Stomach smooth muscle (tissue), 2 donors: ENCODE measurements at regions not wholly inside any gene's neighbourhood (a gene's known extent, or its start where the extent isn't known, plus 50 kb on each side); places are given as distances from the start of the nearest gene placed in this dataset.
"Not testable (repeated sequence)": the region's sequence is repeated elsewhere in the genome, so short reads cannot be mapped to it uniquely, and the experiment has no call there.

Experiments used
- H3K27ac ChIP-seq: one replicate; pipeline ENCODE4 v1.7.0; 2013; ENCODE audit warnings: mild to moderate bottlenecking, low read length, inconsistent platforms
- H3K27me3 ChIP-seq, 2 donors: one replicate each; pipeline ENCODE4 v1.7.0; 2013; ENCODE audit warnings: low read length in 2 of 2; ENCODE audit not compliant: insufficient read depth in 2 of 2, control insufficient read depth in 1 of 2
- H3K36me3 ChIP-seq, 2 donors: one replicate each; pipeline ENCODE4 v1.7.0; 2013; ENCODE audit warnings: low read length in 2 of 2; ENCODE audit not compliant: control insufficient read depth in 2 of 2, insufficient read depth in 2 of 2
- H3K4me1 ChIP-seq: one replicate; pipeline ENCODE4 v1.7.0; 2013; ENCODE audit warnings: low read length; ENCODE audit not compliant: control insufficient read depth, insufficient read depth
- H3K4me3 ChIP-seq, 2 donors: one replicate each; pipeline ENCODE4 v1.7.0; 2013; ENCODE audit warnings: low read length in 2 of 2
- H3K9ac ChIP-seq, 2 donors: one replicate each; pipeline ENCODE4 v1.7.0; 2013; ENCODE audit warnings: low read length in 2 of 2, mild to moderate bottlenecking in 1 of 2
- H3K9me3 ChIP-seq, 2 donors: one replicate each; pipeline ENCODE4 v1.7.0; 2013; ENCODE audit warnings: low read length in 2 of 2; ENCODE audit not compliant: control insufficient read depth in 2 of 2
- donor health status: healthy.
- donor health status: Pancreatic carcinoma.

DNA sequence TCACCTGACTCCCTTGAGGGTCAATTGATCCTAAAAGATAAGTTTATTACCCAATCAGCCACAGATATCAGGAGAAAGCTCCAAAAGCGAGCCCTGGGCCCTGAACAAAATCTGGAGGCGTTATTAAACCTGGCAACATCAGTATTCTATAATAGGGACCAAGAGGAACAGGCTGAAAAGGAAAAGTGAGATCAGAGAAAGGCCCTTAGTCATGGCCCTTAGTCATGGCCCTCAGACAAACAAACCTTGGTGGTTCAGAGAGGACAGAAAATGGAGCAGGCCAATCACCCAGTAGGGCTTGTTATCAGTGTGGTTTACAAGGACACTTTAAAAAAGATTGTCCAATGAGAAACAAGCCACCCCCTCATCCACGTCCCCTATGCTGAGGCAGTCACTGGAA lies 106.5 kb upstream of the PRDX6 start:
- H3K4me1 ChIP-seq, H3K27ac ChIP-seq, H3K9ac ChIP-seq, H3K9me3 ChIP-seq, H3K27me3 ChIP-seq, H3K36me3 ChIP-seq, H3K4me3 ChIP-seq: not testable (repeated sequence)

DNA sequence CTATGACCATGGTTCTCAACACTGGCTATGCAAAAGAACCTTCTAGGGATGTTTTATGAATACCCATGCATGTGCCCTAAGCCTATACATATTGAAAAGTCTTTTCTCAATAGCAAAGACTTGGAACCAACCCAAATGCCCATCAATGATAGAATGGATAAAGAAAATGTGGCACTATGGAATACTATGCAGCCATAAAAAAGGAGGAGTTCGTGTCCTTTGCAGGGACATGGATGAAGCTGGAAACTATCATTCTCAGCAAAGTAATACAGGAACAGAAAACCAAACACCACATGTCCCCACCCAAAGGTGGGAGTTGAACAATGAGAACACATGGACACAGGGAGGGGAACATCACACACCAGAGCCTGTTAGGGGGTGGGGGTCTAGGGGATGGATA lies 101.1 kb upstream of the PRDX6 start:
- H3K9ac ChIP-seq, H3K27me3 ChIP-seq, H3K4me1 ChIP-seq, H3K36me3 ChIP-seq, H3K27ac ChIP-seq, H3K4me3 ChIP-seq, H3K9me3 ChIP-seq: not testable (repeated sequence)

DNA sequence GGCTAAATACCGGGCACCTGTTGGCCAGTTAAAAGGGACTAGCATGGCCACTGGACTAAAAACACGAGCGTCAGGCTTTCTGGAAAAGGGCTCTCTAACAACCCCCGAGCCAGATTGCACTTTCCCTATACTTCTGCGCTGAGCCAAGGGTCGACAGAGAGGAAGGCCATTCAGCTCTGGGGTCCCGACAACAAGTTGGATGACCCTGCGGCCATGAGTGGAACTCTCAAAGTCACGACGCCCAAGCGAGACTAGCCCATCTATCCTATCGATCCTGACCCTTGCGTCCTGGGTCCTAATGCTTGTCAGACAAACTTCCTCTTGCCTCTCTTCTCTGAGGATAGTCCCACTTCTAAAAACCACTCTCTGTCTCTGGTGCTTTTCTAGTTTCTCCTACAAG lies 99.9 kb upstream of the PRDX6 start:
- no peaks in the 10 kb centered on the region for H3K36me3 ChIP-seq
- peaks cover 0 to 6% of the 10 kb centered on the region in 2 donors for H3K9me3 ChIP-seq
- no peaks in the 10 kb centered on the region for H3K4me1 ChIP-seq
- H3K4me3 ChIP-seq = no peak overlapping the region
- H3K27me3 ChIP-seq = no peaks in the 10 kb centered on the region
- no peak overlapping the region for H3K9ac ChIP-seq
- no peak overlapping the region for H3K27ac ChIP-seq

DNA sequence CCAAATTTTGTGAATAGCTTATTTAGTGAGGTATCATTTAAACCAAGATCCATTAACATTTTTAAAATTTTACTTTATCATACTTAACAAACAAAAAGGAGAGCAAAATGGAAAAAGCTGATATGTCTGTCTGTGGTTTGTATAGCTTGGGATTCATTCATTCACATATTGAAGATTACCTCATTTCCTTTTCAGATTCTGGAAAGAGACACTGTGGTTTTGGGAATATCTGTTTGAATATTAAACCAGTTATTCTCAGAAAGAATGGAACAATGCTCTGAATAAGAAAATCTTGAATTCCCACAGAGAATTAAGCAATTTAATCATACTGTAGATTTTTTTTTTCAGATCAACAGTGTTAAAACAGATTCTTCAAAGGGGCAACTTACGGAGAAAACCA lies 93.8 kb upstream of the PRDX6 start:
- no peaks in the 10 kb centered on the region for H3K27me3 ChIP-seq
- no peak overlapping the region for H3K27ac ChIP-seq
- no peak overlapping the region for H3K4me3 ChIP-seq
- H3K36me3 ChIP-seq = peaks cover 0 to 3% of the 10 kb centered on the region in 2 donors
- no peaks in the 10 kb centered on the region for H3K4me1 ChIP-seq
- no peaks in the 10 kb centered on the region for H3K9me3 ChIP-seq
- no peak overlapping the region for H3K9ac ChIP-seq

DNA sequence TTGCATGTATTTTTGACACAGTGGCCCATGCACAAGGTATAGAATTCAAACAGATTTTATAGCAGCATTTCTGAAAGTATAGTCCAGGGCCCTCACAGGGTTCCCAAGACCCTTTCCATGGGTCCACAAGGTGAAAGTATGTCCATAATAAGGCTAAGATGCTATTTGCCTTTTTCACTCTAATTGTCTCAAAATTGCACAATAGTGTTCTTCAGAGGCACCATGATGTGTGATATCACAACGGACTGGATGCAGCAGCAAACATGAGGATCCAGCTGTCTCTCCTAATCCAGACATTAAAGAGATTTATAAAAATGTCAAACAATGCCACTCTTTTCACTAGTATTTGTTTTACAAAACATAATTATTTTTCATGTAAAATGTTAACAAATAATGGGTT lies 88.8 kb upstream of the PRDX6 start:
- no peak overlapping the region for H3K9ac ChIP-seq
- no peaks in the 10 kb centered on the region for H3K9me3 ChIP-seq
- no peaks in the 10 kb centered on the region for H3K4me1 ChIP-seq
- peaks cover 0 to 3% of the 10 kb centered on the region in 2 donors for H3K36me3 ChIP-seq
- H3K27ac ChIP-seq = no peak overlapping the region
- no peaks in the 10 kb centered on the region for H3K27me3 ChIP-seq
- no peak overlapping the region for H3K4me3 ChIP-seq

DNA sequence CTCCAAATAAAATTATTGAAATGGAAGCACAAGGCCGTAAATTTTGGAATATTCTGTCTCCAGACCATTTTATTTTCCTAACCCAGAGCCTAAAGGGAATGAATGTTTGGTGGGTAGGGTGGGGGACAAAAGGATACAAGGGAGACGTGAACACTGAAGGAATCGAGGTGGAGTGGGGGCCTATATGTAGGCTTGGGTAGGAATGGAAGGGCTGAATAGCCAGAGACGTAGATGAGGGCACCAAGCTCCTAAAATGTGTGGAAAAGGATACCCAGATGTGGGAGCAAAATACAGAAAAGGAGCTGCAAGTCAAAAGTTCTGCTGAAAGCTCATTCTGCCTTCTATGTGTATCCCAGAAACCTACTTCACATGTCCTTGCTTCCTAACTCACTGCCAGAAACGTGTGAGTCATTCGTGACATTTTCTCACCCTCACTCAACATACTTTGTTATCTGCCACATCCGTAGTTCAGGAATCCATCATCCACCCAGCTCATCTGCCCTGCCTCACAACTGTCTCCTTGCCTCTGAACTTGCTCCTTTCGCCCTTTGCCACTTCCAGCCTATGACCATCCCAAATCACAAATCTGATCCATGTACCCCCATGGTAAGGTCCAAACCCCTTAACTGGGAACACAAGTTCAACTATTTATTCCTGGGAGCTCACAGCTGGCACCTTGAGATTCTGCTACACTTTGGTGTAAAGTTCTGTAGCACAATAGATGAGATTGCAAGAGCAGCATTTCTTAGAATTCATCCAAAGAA lies 84.1 kb upstream of the PRDX6 start:
- H3K36me3 ChIP-seq = no peaks in the 10 kb centered on the region
- no peak overlapping the region for H3K4me3 ChIP-seq
- no peaks in the 10 kb centered on the region for H3K4me1 ChIP-seq
- no peak overlapping the region for H3K27ac ChIP-seq
- no peaks in the 10 kb centered on the region for H3K9me3 ChIP-seq
- H3K27me3 ChIP-seq = no peaks in the 10 kb centered on the region
- H3K9ac ChIP-seq = no peak overlapping the region

DNA sequence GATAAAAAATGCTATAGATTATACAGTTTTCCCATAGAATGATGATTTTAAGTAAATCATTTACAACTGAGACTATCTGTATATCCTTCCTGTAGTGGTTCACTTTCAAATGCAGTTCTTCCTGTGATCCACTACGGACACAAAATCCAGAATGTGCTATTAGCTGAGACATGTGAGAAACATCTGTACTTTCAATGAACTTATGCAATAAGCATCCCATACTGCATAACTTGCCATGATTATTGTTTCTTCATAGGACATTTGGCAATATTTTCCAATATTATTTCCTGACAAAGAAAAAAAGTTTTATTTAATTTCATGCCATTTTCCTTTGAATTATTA lies 83.5 kb upstream of the PRDX6 start:
- Histone ChIP-seq H3K4me1 (no peaks in the 10 kb centered on the region), H3K9me3 (no peaks in the 10 kb centered on the region), H3K27ac (no peak overlapping the region), H3K36me3 (no peaks in the 10 kb centered on the region), H3K4me3 (no peak overlapping the region), H3K9ac (no peak overlapping the region), H3K27me3 (no peaks in the 10 kb centered on the region)

DNA sequence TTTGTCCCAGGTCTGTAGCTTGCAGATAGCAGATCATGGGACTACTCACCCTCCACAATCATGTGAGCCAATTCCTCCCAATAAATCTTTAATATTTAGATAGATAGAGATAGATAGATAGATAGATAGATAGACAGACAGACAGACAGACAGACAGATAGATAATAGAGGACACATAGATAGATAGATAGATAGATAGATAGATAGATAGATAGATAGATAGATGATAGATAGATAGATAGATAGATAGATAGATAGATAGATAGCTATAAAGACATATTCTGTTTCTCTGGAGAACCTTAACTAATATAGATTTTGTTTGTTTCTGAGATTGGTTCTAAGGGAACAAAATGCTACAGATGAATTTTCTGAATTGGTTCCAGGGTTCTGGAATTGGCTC lies 82.3 kb upstream of the PRDX6 start:
- not testable (repeated sequence) for H3K9ac ChIP-seq, H3K36me3 ChIP-seq, H3K9me3 ChIP-seq, H3K27me3 ChIP-seq, H3K27ac ChIP-seq, H3K4me1 ChIP-seq, H3K4me3 ChIP-seq

DNA sequence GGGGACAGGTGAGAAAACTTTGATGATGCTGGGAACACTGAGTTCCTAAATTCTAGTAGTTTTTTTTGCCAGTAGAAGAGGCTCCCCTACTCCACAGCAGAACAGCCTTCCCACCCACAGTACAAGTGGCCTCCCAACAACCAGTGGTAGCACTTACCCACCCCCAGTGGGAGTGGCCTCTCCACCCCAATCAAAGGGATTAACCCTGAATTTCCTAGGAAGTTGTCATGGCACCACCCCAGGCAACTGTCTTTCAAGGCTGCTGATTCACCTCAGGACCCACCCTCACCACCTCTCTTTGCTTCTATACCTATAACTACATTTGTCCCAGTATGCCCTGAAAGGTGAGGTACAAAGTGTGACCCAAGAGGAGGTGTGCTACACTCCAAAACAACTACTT lies 81.4 kb upstream of the PRDX6 start:
- Histone ChIP-seq H3K27ac (no peak overlapping the region), H3K9ac (no peak overlapping the region), H3K27me3 (no peaks in the 10 kb centered on the region), H3K4me3 (no peak overlapping the region), H3K9me3 (no peaks in the 10 kb centered on the region), H3K36me3 (no peaks in the 10 kb centered on the region), H3K4me1 (no peaks in the 10 kb centered on the region)

DNA sequence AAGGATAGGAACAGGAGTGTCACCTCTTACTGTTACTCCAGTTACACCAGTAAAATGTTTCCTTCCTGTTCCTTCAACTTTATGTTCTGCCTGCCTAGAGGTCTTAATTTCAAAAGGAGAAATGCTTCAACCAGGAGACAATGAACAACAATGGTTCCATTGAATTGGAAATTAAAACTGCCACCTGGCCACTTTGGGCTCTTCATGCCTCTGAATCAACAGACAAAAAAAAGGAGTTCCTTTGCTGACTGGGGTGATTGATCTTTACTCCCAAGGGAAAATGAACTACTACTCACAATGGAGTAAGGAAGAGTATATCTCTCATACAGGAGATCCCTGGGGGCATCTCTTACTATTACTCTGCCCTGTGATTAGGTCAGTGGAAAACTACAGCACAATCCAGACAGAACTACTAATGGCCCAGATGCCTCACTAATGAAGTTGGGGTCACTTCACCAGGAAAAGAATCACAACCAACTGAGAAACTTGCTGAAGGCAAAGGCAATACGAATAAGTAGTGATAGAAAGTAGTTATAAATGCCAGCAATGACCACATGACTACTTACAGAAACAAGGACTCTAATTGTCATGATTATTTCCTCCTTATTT lies 76.6 kb upstream of the PRDX6 start:
- Histone ChIP-seq H3K9me3 (no peaks in the 10 kb centered on the region), H3K27ac (no peak overlapping the region), H3K36me3 (no peaks in the 10 kb centered on the region), H3K4me1 (peaks cover 12% of the 10 kb centered on the region), H3K4me3 (no peak overlapping the region), H3K9ac (no peak overlapping the region), H3K27me3 (no peaks in the 10 kb centered on the region)

DNA sequence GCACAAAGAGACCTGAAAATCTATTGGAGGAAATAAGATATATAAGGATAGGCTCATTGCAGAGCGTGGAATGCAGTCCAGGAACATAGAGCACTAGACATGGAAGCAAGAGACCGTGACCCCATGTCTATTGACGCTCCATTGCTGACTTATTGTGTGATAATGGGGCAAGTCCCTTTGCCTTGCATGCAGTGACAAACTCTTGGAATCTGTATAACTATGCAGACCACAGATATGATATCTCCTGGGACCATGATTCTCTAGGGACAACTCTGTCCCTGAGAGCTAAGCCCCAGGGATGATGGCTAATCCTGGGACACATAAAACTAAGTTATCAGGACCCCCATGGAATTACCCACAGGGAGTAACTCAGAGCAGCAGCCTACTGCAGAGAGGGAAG lies 73.1 kb upstream of the PRDX6 start:
- no peaks in the 10 kb centered on the region for H3K9me3 ChIP-seq
- no peaks in the 10 kb centered on the region for H3K36me3 ChIP-seq
- H3K27me3 ChIP-seq = no peaks in the 10 kb centered on the region
- H3K27ac ChIP-seq = no peak overlapping the region
- peaks cover 16% of the 10 kb centered on the region for H3K4me1 ChIP-seq
- no peak overlapping the region for H3K4me3 ChIP-seq
- no peak overlapping the region for H3K9ac ChIP-seq
